ENCODE measurements at regions not wholly inside any gene's neighbourhood (a gene's known extent, or its start where the extent isn't known, plus 50 kb on each side); places are given as distances from the start of the nearest gene placed in this dataset.

DNA sequence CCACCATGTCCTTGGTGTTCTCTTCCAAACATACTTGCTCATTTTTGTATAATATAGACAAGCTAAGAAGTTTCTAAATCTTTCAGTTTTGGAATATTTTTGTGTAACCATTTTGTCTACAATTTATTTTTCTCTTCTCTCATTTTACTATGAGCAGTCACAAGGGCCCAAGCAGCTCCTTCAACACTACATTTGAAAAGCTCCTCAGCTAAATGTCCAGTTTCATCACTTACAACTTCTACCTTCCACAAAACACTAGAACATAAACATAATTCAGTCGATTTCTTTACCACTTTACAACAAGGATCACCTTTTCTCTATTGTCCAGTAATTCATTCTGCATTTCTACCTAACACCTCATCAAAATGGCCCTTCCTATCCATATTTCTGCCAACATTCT is 554.4 kb downstream of the RAB28 start:
- TF ChIP-seq ELK1 (IDR thresholded peaks at IDR 0.05; ENCODE audit: low read depth, low read length) = no peak
- TF ChIP-seq, protein P1, sequence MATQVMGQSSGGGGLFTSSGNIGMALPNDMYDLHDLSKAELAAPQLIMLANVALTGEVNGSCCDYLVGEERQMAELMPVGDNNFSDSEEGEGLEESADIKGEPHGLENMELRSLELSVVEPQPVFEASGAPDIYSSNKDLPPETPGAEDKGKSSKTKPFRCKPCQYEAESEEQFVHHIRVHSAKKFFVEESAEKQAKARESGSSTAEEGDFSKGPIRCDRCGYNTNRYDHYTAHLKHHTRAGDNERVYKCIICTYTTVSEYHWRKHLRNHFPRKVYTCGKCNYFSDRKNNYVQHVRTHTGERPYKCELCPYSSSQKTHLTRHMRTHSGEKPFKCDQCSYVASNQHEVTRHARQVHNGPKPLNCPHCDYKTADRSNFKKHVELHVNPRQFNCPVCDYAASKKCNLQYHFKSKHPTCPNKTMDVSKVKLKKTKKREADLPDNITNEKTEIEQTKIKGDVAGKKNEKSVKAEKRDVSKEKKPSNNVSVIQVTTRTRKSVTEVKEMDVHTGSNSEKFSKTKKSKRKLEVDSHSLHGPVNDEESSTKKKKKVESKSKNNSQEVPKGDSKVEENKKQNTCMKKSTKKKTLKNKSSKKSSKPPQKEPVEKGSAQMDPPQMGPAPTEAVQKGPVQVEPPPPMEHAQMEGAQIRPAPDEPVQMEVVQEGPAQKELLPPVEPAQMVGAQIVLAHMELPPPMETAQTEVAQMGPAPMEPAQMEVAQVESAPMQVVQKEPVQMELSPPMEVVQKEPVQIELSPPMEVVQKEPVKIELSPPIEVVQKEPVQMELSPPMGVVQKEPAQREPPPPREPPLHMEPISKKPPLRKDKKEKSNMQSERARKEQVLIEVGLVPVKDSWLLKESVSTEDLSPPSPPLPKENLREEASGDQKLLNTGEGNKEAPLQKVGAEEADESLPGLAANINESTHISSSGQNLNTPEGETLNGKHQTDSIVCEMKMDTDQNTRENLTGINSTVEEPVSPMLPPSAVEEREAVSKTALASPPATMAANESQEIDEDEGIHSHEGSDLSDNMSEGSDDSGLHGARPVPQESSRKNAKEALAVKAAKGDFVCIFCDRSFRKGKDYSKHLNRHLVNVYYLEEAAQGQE (IDR thresholded peaks at IDR 0.05) = no peak
- TF ChIP-seq BCL3 (IDR thresholded peaks at IDR 0.05) = no peak
- TF ChIP-seq MAZ (IDR thresholded peaks at IDR 0.05; ENCODE audit: borderline replicate concordance, low read depth, low read length) = no peak
- no peak for TF ChIP-seq HOXB5 (CRISPR knock-in tag; IDR thresholded peaks at IDR 0.05)
- TF ChIP-seq, protein P2, sequence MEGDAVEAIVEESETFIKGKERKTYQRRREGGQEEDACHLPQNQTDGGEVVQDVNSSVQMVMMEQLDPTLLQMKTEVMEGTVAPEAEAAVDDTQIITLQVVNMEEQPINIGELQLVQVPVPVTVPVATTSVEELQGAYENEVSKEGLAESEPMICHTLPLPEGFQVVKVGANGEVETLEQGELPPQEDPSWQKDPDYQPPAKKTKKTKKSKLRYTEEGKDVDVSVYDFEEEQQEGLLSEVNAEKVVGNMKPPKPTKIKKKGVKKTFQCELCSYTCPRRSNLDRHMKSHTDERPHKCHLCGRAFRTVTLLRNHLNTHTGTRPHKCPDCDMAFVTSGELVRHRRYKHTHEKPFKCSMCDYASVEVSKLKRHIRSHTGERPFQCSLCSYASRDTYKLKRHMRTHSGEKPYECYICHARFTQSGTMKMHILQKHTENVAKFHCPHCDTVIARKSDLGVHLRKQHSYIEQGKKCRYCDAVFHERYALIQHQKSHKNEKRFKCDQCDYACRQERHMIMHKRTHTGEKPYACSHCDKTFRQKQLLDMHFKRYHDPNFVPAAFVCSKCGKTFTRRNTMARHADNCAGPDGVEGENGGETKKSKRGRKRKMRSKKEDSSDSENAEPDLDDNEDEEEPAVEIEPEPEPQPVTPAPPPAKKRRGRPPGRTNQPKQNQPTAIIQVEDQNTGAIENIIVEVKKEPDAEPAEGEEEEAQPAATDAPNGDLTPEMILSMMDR (IDR thresholded peaks at IDR 0.05) = no peak
- TF ChIP-seq MAFK (IDR thresholded peaks at IDR 0.05; ENCODE audit: partially characterized antibody) = no peak
- TF ChIP-seq FOSL2 (IDR thresholded peaks at IDR 0.05) = no peak
- TF ChIP-seq FOSL2 (CRISPR knock-in tag; IDR thresholded peaks at IDR 0.05) = no peak
- TF ChIP-seq RCOR1 (IDR thresholded peaks at IDR 0.05; ENCODE audit: low read depth, low read length) = no peak
- no peak for TF ChIP-seq EP300 (IDR thresholded peaks at IDR 0.05)
- TF ChIP-seq JUN (IDR thresholded peaks at IDR 0.05) = no peak
- TF ChIP-seq, protein P3, sequence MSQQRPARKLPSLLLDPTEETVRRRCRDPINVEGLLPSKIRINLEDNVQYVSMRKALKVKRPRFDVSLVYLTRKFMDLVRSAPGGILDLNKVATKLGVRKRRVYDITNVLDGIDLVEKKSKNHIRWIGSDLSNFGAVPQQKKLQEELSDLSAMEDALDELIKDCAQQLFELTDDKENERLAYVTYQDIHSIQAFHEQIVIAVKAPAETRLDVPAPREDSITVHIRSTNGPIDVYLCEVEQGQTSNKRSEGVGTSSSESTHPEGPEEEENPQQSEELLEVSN (IDR thresholded peaks at IDR 0.05; ENCODE audit: borderline replicate concordance, low read depth) = no peak
